ENCODE measurements at regions not wholly inside any gene's neighbourhood (a gene's known extent, or its start where the extent isn't known, plus 50 kb on each side); places are given as distances from the start of the nearest gene placed in this dataset.
"Not testable (repeated sequence)": the region's sequence is repeated elsewhere in the genome, so short reads cannot be mapped to it uniquely, and the experiment has no call there.

- in situ Hi-C loops (cut with HindIII; ENCODE audit: low sequenced_read_pairs), result no loop called here
- no peak for TF ChIP-seq CTCF (IDR thresholded peaks at IDR 0.05; ENCODE audit: low read depth, low read length)
- DNase-seq (ENCODE audit: low read depth, low spot score), result no peak
- H3K4me3 ChIP-seq (ENCODE audit: low read depth, low read length), result no peak overlapping the region
Observed at GRCh38 chr4:77293426-77293825, 136.4 kb downstream of the CCNG2 start.

- H3K4me3 ChIP-seq (ENCODE audit: low read depth, low read length); DNase-seq (ENCODE audit: low read depth, low spot score); in situ Hi-C loops (cut with HindIII; ENCODE audit: low sequenced_read_pairs): not testable (repeated sequence)
Observed at GRCh38 chr4:77300996-77301395, 144.0 kb downstream of the CCNG2 start.

GRCh38 chr4:77305766-77306165 is 148.8 kb downstream of the CCNG2 start:
- no peak for TF ChIP-seq CTCF (IDR thresholded peaks at IDR 0.05; ENCODE audit: low read depth, low read length)
- in situ Hi-C loops (cut with HindIII; ENCODE audit: low sequenced_read_pairs), result no loop called here
- no peak for DNase-seq (ENCODE audit: low read depth, low spot score)
- H3K4me3 ChIP-seq (ENCODE audit: low read depth, low read length), result no peak overlapping the region

GRCh38 chr4:77306496-77306895 is 149.5 kb downstream of the CCNG2 start:
- DNase-seq (ENCODE audit: low read depth, low spot score), result no peak
- in situ Hi-C loops (cut with HindIII; ENCODE audit: low sequenced_read_pairs), result no loop called here
- no peak overlapping the region for H3K4me3 ChIP-seq (ENCODE audit: low read depth, low read length)
- no peak for TF ChIP-seq CTCF (IDR thresholded peaks at IDR 0.05; ENCODE audit: low read depth, low read length)

- TF ChIP-seq CTCF (IDR thresholded peaks at IDR 0.05; ENCODE audit: low read depth, low read length), result peak; percentile 38
- H3K4me3 ChIP-seq (ENCODE audit: low read depth, low read length), result no peak overlapping the region
- in situ Hi-C loops (cut with HindIII; ENCODE audit: low sequenced_read_pairs), result no loop called here
- peak; percentile 8 for DNase-seq (ENCODE audit: low read depth, low spot score)
Observed at GRCh38 chr4:77308843-77309242, 151.8 kb downstream of the CCNG2 start.

GRCh38 chr4:77309496-77309895 is 152.5 kb downstream of the CCNG2 start:
- in situ Hi-C loops (cut with HindIII; ENCODE audit: low sequenced_read_pairs), result no loop called here
- DNase-seq (ENCODE audit: low read depth, low spot score), result no peak
- TF ChIP-seq CTCF (IDR thresholded peaks at IDR 0.05; ENCODE audit: low read depth, low read length), result no peak
- H3K4me3 ChIP-seq (ENCODE audit: low read depth, low read length), result no peak overlapping the region

GRCh38 chr4:77310931-77311330 is 153.9 kb downstream of the CCNG2 start:
- DNase-seq (ENCODE audit: low read depth, low spot score), result no peak
- in situ Hi-C loops (cut with HindIII; ENCODE audit: low sequenced_read_pairs), result no loop called here
- H3K4me3 ChIP-seq (ENCODE audit: low read depth, low read length), result no peak overlapping the region
- TF ChIP-seq CTCF (IDR thresholded peaks at IDR 0.05; ENCODE audit: low read depth, low read length), result no peak
